A673 (cell line): ENCODE measurements at regions not wholly inside any gene's neighbourhood (a gene's known extent, or its start where the extent isn't known, plus 50 kb on each side); places are given as distances from the start of the nearest gene placed in this dataset.

Experiments used
- BruUV-seq: library from RNA; stranded (reverse); fragments of 400-500 nt; replicated peaks from 2 replicates; lab custom pipeline; 2021; lab: Mats Ljungman, UMichigan
- CTCF ChIA-PET: fragments of 300-600 bp; sonication (Branson Sonifier 250); formaldehyde crosslinking; loops from one replicate; lab custom pipeline; 2022; ENCODE audit warnings: antibody characterized with exemption; lab: Charles Lee
- POLR2A ChIA-PET: fragments of 300-600 bp; sonication (Branson Sonifier 250); formaldehyde crosslinking; loops from one replicate; lab custom pipeline; 2022; ENCODE audit warnings: antibody characterized with exemption; ENCODE audit not compliant: low non-redundant PET; lab: Charles Lee
- DNase-seq: peaks from one replicate; pipeline ENCODE4 v3.0.0-alpha.2; 2015; ENCODE audit warnings: low spot score
- H3K27ac ChIP-seq: fragments of 200-600 bp; sonication (generic); 2 replicates; pipeline ENCODE4 v1.5.1; 2016; ENCODE audit warnings: mixed run types, low read depth, mild to moderate bottlenecking, mixed read lengths, antibody characterized with exemption, low read length; ENCODE audit not compliant: poor library complexity, severe bottlenecking
- H3K27me3 ChIP-seq: fragments of 200-600 bp; sonication (generic); replicated peaks from 2 replicates; pipeline ENCODE4 v1.6.1; 2017; ENCODE audit warnings: mixed run types, low read depth, mild to moderate bottlenecking, mixed read lengths, antibody characterized with exemption, low read length; ENCODE audit not compliant: insufficient read depth, poor library complexity
- H3K36me3 ChIP-seq: fragments of 200-600 bp; sonication (generic); 2 replicates; pipeline ENCODE4 v1.6.1; 2016; ENCODE audit warnings: mixed run types, mild to moderate bottlenecking, mixed read lengths, antibody characterized with exemption, low read length; ENCODE audit not compliant: insufficient read depth, poor library complexity, severe bottlenecking
- H3K4me1 ChIP-seq: fragments of 200-600 bp; sonication (generic); 2 replicates; pipeline ENCODE4 v1.6.1; 2017; ENCODE audit warnings: mixed run types, mild to moderate bottlenecking, mixed read lengths, antibody characterized with exemption, low read length; ENCODE audit not compliant: insufficient read depth, poor library complexity, severe bottlenecking
- H3K4me3 ChIP-seq: fragments of 200-600 bp; sonication (generic); 2 replicates; pipeline ENCODE4 v1.5.1; 2016; ENCODE audit warnings: low read depth, mixed run types, mild to moderate bottlenecking, mixed read lengths, low read length; ENCODE audit not compliant: poor library complexity, severe bottlenecking
- H3K9me3 ChIP-seq: fragments of 200-600 bp; sonication (generic); 2 replicates; pipeline ENCODE4 v1.6.1; 2016; ENCODE audit warnings: mixed run types, low read depth, mild to moderate bottlenecking, mixed read lengths, antibody characterized with exemption, low read length; ENCODE audit not compliant: poor library complexity, severe bottlenecking
- EZH2 ChIP-seq: fragments of 200-600 bp; sonication (generic); IDR thresholded peaks from 2 replicates; pipeline ENCODE4 v1.6.1; 2017; ENCODE audit warnings: borderline replicate concordance, low read depth, mild to moderate bottlenecking, mixed read lengths, antibody characterized with exemption, low read length; ENCODE audit not compliant: poor library complexity, severe bottlenecking
- intact Hi-C: fragments of 100-400 bp; cut with micrococcal nuclease; formaldehyde crosslinking; loops from one replicate; pipeline ENCODE4 v1.10.0; 2022; ENCODE audit not compliant: unreplicated experiment
- TF ChIP-seq, protein P1 (sequence below): fragments of 300-800, 200-600 bp; sonication (generic); conservative IDR thresholded peaks from 2 replicates; pipeline ENCODE4 v1.5.1; 2017; ENCODE audit warnings: low read depth, mild to moderate bottlenecking, antibody characterized with exemption, low read length, moderate library complexity, mixed read lengths

DNA sequence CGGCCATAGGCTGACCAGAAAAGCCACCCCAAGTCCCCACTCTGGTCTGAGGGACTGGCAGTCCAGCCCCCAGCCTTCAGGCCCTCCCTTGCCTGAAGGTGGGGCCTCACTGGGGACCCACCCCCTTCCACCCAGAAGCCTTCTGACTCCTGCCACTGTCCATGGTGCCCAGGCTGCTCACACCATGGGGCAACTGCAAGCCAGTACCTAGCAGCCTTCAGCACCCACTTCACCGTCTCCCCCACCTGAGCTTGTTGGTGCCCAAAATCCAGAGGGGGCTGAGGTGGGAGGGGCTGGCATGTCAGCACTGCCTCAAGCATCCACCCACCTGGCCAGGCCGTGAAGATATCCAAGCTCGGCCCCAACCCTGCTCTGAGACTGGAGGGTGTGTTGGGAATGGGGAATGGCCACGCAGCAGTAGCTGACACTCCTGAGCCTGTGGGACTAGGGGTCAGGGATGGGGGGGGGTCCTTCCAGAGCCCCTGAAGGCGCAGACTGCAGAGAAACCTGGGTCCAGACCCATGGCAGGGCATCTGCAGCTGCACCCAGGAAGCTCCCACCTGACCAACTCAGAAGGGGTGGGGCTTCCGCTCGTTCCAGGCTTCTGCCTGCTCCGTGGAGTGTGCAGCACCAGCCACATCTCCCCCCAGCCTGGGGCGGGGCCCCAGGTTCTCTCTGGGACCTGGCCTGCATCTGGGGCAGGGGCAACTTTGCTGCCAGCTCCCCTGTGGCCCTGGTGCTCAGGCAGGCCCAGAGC lies 942.1 kb upstream of the EPHA7 start:
- Histone ChIP-seq H3K9me3 (no peaks in the 10 kb centered on the region), H3K36me3 (no peaks in the 10 kb centered on the region), H3K27me3 (no peaks in the 10 kb centered on the region), H3K4me3 (no peak overlapping the region), H3K27ac (no peak overlapping the region), H3K4me1 (no peaks in the 10 kb centered on the region)
- intact Hi-C loops = no loop called here
- DNase-seq = no peak
- TF ChIP-seq, protein P1, sequence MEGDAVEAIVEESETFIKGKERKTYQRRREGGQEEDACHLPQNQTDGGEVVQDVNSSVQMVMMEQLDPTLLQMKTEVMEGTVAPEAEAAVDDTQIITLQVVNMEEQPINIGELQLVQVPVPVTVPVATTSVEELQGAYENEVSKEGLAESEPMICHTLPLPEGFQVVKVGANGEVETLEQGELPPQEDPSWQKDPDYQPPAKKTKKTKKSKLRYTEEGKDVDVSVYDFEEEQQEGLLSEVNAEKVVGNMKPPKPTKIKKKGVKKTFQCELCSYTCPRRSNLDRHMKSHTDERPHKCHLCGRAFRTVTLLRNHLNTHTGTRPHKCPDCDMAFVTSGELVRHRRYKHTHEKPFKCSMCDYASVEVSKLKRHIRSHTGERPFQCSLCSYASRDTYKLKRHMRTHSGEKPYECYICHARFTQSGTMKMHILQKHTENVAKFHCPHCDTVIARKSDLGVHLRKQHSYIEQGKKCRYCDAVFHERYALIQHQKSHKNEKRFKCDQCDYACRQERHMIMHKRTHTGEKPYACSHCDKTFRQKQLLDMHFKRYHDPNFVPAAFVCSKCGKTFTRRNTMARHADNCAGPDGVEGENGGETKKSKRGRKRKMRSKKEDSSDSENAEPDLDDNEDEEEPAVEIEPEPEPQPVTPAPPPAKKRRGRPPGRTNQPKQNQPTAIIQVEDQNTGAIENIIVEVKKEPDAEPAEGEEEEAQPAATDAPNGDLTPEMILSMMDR = no peak
- no peak for TF ChIP-seq EZH2
- POLR2A ChIA-PET = no interaction called here
- CTCF ChIA-PET = no interaction called here
- no TSS peak for BruUV-seq

DNA sequence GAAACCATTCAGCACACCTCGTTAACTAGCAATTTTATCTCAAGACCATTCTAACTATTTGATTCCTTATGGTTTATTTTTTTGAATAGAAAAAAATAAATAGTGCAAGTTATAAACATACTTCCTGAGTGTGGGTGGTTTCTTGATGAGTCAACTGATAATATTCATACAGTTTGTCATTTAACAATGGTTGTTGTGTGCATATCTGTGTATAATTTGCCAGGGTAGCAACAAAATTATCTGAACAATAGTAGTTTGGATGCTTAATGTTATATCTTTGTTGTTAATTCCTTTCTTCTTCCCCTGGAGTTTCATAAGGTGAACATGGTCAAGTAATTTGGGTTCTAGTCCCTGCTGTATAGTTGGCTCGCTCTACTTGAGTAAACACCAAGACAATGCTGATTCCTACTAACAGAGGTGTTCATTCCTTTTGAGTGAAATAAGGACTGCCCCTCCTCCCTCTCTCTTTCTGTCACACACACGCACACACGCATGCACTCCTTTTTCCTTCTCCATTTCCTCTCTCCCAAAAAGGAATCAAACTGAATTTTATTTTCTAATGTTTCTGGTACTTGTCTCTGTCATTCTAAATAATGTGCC lies 938.1 kb upstream of the EPHA7 start:
- Histone ChIP-seq H3K4me1 (no peaks in the 10 kb centered on the region), H3K9me3 (no peaks in the 10 kb centered on the region), H3K27ac (no peak overlapping the region), H3K36me3 (no peaks in the 10 kb centered on the region), H3K4me3 (no peak overlapping the region), H3K27me3 (no peaks in the 10 kb centered on the region)
- DNase-seq = no peak
- ChIA-PET POLR2A (no interaction called here), CTCF (no interaction called here)
- TF ChIP-seq, protein P1 = no peak
- no peak for TF ChIP-seq EZH2
- no TSS peak for BruUV-seq
- intact Hi-C loops = no loop called here

DNA sequence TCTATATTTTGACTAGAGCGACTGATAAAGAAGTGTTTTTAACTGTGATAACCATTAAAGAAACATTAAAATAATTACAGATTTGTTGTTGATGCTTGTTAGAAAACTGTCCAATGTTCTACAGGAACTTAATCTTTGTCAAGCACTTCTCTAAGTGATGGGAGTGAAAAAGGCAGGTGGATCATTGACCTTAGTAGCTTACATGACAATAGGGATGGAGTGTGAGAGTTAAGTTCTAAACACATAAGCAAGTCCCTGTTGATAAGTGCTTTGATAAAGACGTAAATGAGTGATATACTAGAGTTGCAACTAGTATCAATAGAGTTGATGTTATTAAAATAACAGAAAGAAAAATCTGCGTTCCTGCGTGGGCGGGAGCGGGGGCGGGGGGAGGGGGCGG lies 931.5 kb upstream of the EPHA7 start:
- Histone ChIP-seq H3K36me3 (no peaks in the 10 kb centered on the region), H3K4me1 (peaks cover 16% of the 10 kb centered on the region), H3K4me3 (no peak overlapping the region), H3K9me3 (no peaks in the 10 kb centered on the region), H3K27me3 (no peaks in the 10 kb centered on the region), H3K27ac (no peak overlapping the region)
- intact Hi-C loops = no loop called here
- ChIA-PET POLR2A (no interaction called here), CTCF (no interaction called here)
- BruUV-seq = no TSS peak
- no peak for TF ChIP-seq EZH2
- TF ChIP-seq, protein P1 = no peak
- no peak for DNase-seq
